Stimulated activated CD4-positive, alpha-beta T cell treated with anti-CD3 and anti-CD28 coated beads, Interleukin-4, amount 100 ng/mL, for 4 hours (primary cell): ENCODE measurements at regions not wholly inside any gene's neighbourhood (a gene's known extent, or its start where the extent isn't known, plus 50 kb on each side); places are given as distances from the start of the nearest gene placed in this dataset.

ENCODE experiments used
- DNase-seq, 2 experiments: peaks; one replicate each; pipeline ENCODE4 v3.0.0-alpha.2; 2020

- DNase-seq, result no peak
Observed at GRCh38 chr2:16328521-16329190, 337.0 kb downstream of the CYRIA start.

- DNase-seq, result no peak
Observed at GRCh38 chr2:16327326-16327725, 338.3 kb downstream of the CYRIA start.

GRCh38 chr2:16326711-16327300 is 338.8 kb downstream of the CYRIA start:
- no peak for DNase-seq

- DNase-seq, result no peak
Observed at GRCh38 chr2:16325976-16326510, 339.6 kb downstream of the CYRIA start.

- no peak for DNase-seq
Observed at GRCh38 chr2:16325016-16325975, 340.3 kb downstream of the CYRIA start.

GRCh38 chr2:16324544-16324937 is 341.1 kb downstream of the CYRIA start:
- no peak for DNase-seq

- no peak for DNase-seq
Observed at GRCh38 chr2:16323551-16324543, 341.8 kb downstream of the CYRIA start.

- DNase-seq, result no peak
Observed at GRCh38 chr2:16323126-16323520, 342.5 kb downstream of the CYRIA start.

GRCh38 chr2:16322308-16323125 is 343.1 kb downstream of the CYRIA start:
- DNase-seq, result no peak

GRCh38 chr2:16321872-16322271 is 343.8 kb downstream of the CYRIA start:
- no peak for DNase-seq

- DNase-seq, result no peak
Observed at GRCh38 chr2:16321256-16321655, 344.4 kb downstream of the CYRIA start.

GRCh38 chr2:16320716-16321115 is 344.9 kb downstream of the CYRIA start:
- DNase-seq, result no peak

- DNase-seq, result no peak
Observed at GRCh38 chr2:16319551-16320121, 346.0 kb downstream of the CYRIA start.

GRCh38 chr2:16318474-16319195 is 347.0 kb downstream of the CYRIA start:
- no peak for DNase-seq

- DNase-seq, result no peak
Observed at GRCh38 chr2:16318051-16318450, 347.6 kb downstream of the CYRIA start.

- DNase-seq, result no peak
Observed at GRCh38 chr2:16317211-16317830, 348.3 kb downstream of the CYRIA start.

GRCh38 chr2:16316456-16317210 is 349.0 kb downstream of the CYRIA start:
- DNase-seq, result no peak

- DNase-seq, result no peak
Observed at GRCh38 chr2:16315908-16316307, 349.7 kb downstream of the CYRIA start.

GRCh38 chr2:16315458-16315835 is 350.2 kb downstream of the CYRIA start:
- no peak for DNase-seq
